Mucosa of stomach (tissue), 1 donor: ENCODE measurements at regions not wholly inside any gene's neighbourhood (a gene's known extent, or its start where the extent isn't known, plus 50 kb on each side); places are given as distances from the start of the nearest gene placed in this dataset.

Source experiments
- H3K27me3 ChIP-seq: one replicate; pipeline ENCODE4 v1.7.0; 2013; ENCODE audit warnings: mild to moderate bottlenecking, low read length; ENCODE audit not compliant: control insufficient read depth, insufficient read depth
- H3K36me3 ChIP-seq: one replicate; pipeline ENCODE4 v1.7.0; 2013; ENCODE audit warnings: low read length; ENCODE audit not compliant: control insufficient read depth, insufficient read depth
- H3K4me1 ChIP-seq: one replicate; pipeline ENCODE4 v1.7.0; 2013; ENCODE audit warnings: mild to moderate bottlenecking, low read length; ENCODE audit not compliant: control insufficient read depth, insufficient read depth
- H3K4me3 ChIP-seq: one replicate; pipeline ENCODE4 v1.7.0; 2013; ENCODE audit warnings: low read length
- H3K9ac ChIP-seq: one replicate; pipeline ENCODE4 v1.7.0; 2013; ENCODE audit warnings: mild to moderate bottlenecking, low read length, moderate library complexity
- H3K9me3 ChIP-seq: one replicate; pipeline ENCODE4 v1.7.0; 2013; ENCODE audit warnings: mild to moderate bottlenecking, low read length, moderate library complexity; ENCODE audit not compliant: control insufficient read depth
- donor health status: Pancreatic carcinoma.

GRCh38 chr5:17163221-17163620, 54.2 kb upstream of the BASP1 start:
- Histone ChIP-seq H3K4me3 (no peak overlapping the region), H3K4me1 (no peaks in the 10 kb centered on the region), H3K36me3 (no peaks in the 10 kb centered on the region), H3K9ac (no peak overlapping the region), H3K27me3 (no peaks in the 10 kb centered on the region), H3K9me3 (no peaks in the 10 kb centered on the region)

- no peaks in the 10 kb centered on the region for H3K27me3 ChIP-seq
- H3K4me1 ChIP-seq: peaks cover 7% of the 10 kb centered on the region
- no peak overlapping the region for H3K4me3 ChIP-seq
- no peak overlapping the region for H3K9ac ChIP-seq
- H3K9me3 ChIP-seq: no peaks in the 10 kb centered on the region
- H3K36me3 ChIP-seq: no peaks in the 10 kb centered on the region
Measured at GRCh38 chr5:17167171-17167891, 50.1 kb upstream of the BASP1 start.
